CD8-positive, alpha-beta memory T cell (primary cell): ENCODE measurements at regions not wholly inside any gene's neighbourhood (a gene's known extent, or its start where the extent isn't known, plus 50 kb on each side); places are given as distances from the start of the nearest gene placed in this dataset.

Experiments
- CTCF ChIA-PET: fragments of 350-600 bp; sonication (Branson Sonifier 250); formaldehyde crosslinking; loops from one replicate; lab custom pipeline; 2021; ENCODE audit warnings: antibody characterized with exemption; lab: Charles Lee
- POLR2A ChIA-PET: fragments of 350-600 bp; sonication (Branson Sonifier 250); formaldehyde crosslinking; loops from one replicate; lab custom pipeline; 2021; ENCODE audit warnings: antibody characterized with exemption; lab: Charles Lee
- DNase-seq, 5 donors: peaks; one replicate each; pipeline versions ENCODE4 v3.0.0 to v3.0.0-alpha.2; 2020 to 2022; ENCODE audit warnings: mixed read lengths in 1 of 5
- H3K27ac ChIP-seq: one replicate; pipeline ENCODE4 v1.7.0; 2013; ENCODE audit warnings: low read depth, mild to moderate bottlenecking, low read length, moderate library complexity
- H3K27me3 ChIP-seq: 2 replicates; pipeline ENCODE4 v1.7.0; 2013; ENCODE audit warnings: low read length, mild to moderate bottlenecking; ENCODE audit not compliant: insufficient read depth, poor library complexity, severe bottlenecking
- H3K36me3 ChIP-seq: 2 replicates; pipeline ENCODE4 v1.7.0; 2013; ENCODE audit warnings: mild to moderate bottlenecking, low read length, moderate library complexity; ENCODE audit not compliant: insufficient read depth
- H3K4me1 ChIP-seq: 2 replicates; pipeline ENCODE4 v1.7.0; 2013; ENCODE audit warnings: mild to moderate bottlenecking, low read length, moderate library complexity; ENCODE audit not compliant: insufficient read depth
- H3K4me3 ChIP-seq: 2 replicates; pipeline ENCODE4 v1.7.0; 2013; ENCODE audit warnings: mild to moderate bottlenecking, low read length
- H3K9me3 ChIP-seq: 2 replicates; pipeline ENCODE4 v1.7.0; 2013; ENCODE audit warnings: mild to moderate bottlenecking, low read length
- H3K27ac Mint-ChIP-seq, 8 donors: one replicate each; pipeline ENCODE4 v1.8.0; 2020 to 2021; ENCODE audit warnings: mixed read lengths in 8 of 8, mild to moderate bottlenecking in 6 of 8, inconsistent platforms in 3 of 8, moderate library complexity in 3 of 8
- H3K27me3 Mint-ChIP-seq, 2 donors: one replicate each; pipeline ENCODE4 v1.8.0; 2020 to 2021; ENCODE audit warnings: mixed read lengths in 2 of 2, mild to moderate bottlenecking in 1 of 2, moderate library complexity in 1 of 2
- H3K36me3 Mint-ChIP-seq, 3 donors: one replicate each; pipeline ENCODE4 v1.8.0; 2020 to 2021; ENCODE audit warnings: mixed read lengths in 3 of 3, inconsistent platforms in 1 of 3, mild to moderate bottlenecking in 1 of 3
- H3K4me1 Mint-ChIP-seq, 3 donors: one replicate each; pipeline ENCODE4 v1.8.0; 2020 to 2021; ENCODE audit warnings: mixed read lengths in 3 of 3, inconsistent platforms in 1 of 3, mild to moderate bottlenecking in 1 of 3
- H3K4me3 Mint-ChIP-seq, 7 donors: one replicate each; pipeline ENCODE4 v1.8.0; 2020 to 2021; ENCODE audit warnings: mixed read lengths in 7 of 7, mild to moderate bottlenecking in 6 of 7, moderate library complexity in 4 of 7, inconsistent platforms in 2 of 7
- H3K9me3 Mint-ChIP-seq, 5 donors: one replicate each; pipeline ENCODE4 v1.8.0; 2020 to 2022; ENCODE audit warnings: mixed read lengths in 5 of 5, mild to moderate bottlenecking in 3 of 5, moderate library complexity in 2 of 5, inconsistent platforms in 1 of 5

DNA sequence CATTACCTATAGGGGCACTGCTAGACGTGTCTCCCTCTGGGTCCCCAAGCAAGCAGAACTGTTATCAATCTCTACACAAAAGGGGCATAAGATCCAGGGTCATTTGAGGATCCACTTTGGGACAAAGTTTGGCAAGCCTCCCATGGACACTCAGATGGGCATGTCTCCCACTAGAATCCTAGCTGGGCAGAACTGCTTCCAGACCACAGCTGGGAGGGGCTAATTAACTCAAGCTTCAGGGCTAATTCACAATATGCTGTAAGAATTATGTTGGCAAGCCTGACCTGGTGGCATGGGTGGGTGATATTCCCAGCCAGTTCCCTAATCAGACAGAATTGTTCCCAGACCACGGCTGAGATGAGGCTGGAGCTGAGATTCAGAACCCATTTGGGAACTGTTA, 738.4 kb upstream of the FZD8 start:
- no peaks in the 10 kb centered on the region for H3K4me1 ChIP-seq
- Mint-ChIP-seq H3K9me3 (peaks cover 2 to 16% (median 7%) of the 10 kb centered on the region in 5 donors), H3K4me1 (no peaks in the 10 kb centered on the region), H3K27me3 (no peaks in the 10 kb centered on the region), H3K4me3 (no peak overlapping the region), H3K36me3 (no peaks in the 10 kb centered on the region), H3K27ac (no peak overlapping the region)
- CTCF ChIA-PET: no interaction called here
- no peak overlapping the region for H3K27ac ChIP-seq
- no peaks in the 10 kb centered on the region for H3K27me3 ChIP-seq
- POLR2A ChIA-PET: no interaction called here
- no peaks in the 10 kb centered on the region for H3K9me3 ChIP-seq
- no peak for DNase-seq
- no peaks in the 10 kb centered on the region for H3K36me3 ChIP-seq
- no peak overlapping the region for H3K4me3 ChIP-seq

DNA sequence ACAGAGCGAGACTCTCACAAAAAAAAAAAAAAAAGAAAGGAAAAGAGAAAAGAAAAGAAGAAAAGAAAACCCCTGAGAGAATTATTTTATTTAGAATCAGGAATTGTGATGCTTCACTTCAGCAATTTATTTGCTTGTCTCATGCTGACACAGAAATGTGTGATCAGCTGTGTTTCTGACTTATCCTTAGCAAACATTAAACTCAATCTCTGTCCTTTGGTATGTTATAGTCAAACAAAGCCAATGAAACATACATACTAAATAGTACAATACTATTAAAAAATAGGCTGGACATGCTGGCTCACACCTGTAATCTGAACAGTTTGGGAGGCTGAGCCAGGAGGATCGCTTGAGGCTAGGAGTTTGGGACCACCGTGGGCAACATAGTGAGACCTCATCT, 733.0 kb upstream of the FZD8 start:
- no peaks in the 10 kb centered on the region for H3K36me3 ChIP-seq
- no peaks in the 10 kb centered on the region for H3K4me1 ChIP-seq
- Mint-ChIP-seq H3K9me3 (peaks cover 3 to 32% (median 10%) of the 10 kb centered on the region in 5 donors), H3K27me3 (no peaks in the 10 kb centered on the region), H3K4me3 (no peak overlapping the region), H3K36me3 (no peaks in the 10 kb centered on the region), H3K4me1 (no peaks in the 10 kb centered on the region), H3K27ac (no peak overlapping the region)
- no peaks in the 10 kb centered on the region for H3K9me3 ChIP-seq
- H3K27ac ChIP-seq: no peak overlapping the region
- DNase-seq: no peak
- H3K4me3 ChIP-seq: no peak overlapping the region
- POLR2A ChIA-PET: no interaction called here
- no peaks in the 10 kb centered on the region for H3K27me3 ChIP-seq
- CTCF ChIA-PET: no interaction called here

- Mint-ChIP-seq H3K4me3 (no peak overlapping the region), H3K4me1 (no peaks in the 10 kb centered on the region), H3K27ac (no peak overlapping the region), H3K9me3 (peaks cover 3 to 28% (median 6%) of the 10 kb centered on the region in 5 donors), H3K27me3 (no peaks in the 10 kb centered on the region), H3K36me3 (no peaks in the 10 kb centered on the region)
- no peaks in the 10 kb centered on the region for H3K4me1 ChIP-seq
- H3K36me3 ChIP-seq: no peaks in the 10 kb centered on the region
- no peak overlapping the region for H3K27ac ChIP-seq
- DNase-seq: no peak
- no peak overlapping the region for H3K4me3 ChIP-seq
- H3K27me3 ChIP-seq: no peaks in the 10 kb centered on the region
- H3K9me3 ChIP-seq: no peaks in the 10 kb centered on the region
- CTCF ChIA-PET: no interaction called here
- POLR2A ChIA-PET: no interaction called here
Measured at GRCh38 chr10:36373424-36374096, 731.5 kb upstream of the FZD8 start.

DNA sequence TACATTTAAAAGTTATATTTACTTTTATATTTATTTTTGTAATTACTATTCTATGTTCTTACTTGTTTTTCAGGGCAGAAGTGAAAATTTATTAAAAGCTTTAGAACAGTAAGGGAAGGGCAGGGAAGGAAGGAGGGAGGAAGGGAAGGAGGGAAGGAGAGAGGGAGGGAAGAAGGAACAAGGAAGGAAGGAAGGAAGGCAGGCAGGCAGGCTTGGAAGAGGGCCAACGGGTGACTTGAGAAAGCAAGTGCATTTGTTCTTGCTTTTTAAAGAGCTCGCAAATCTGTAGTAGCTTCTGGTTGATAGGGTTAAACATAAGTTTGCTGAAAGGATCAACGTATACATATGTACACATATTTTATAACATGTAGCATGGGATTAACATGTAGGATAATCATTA, 725.3 kb upstream of the FZD8 start:
- Mint-ChIP-seq H3K36me3 (no peaks in the 10 kb centered on the region), H3K27ac (no peak overlapping the region), H3K4me1 (no peaks in the 10 kb centered on the region), H3K27me3 (no peaks in the 10 kb centered on the region), H3K4me3 (no peak overlapping the region), H3K9me3 (peaks cover 0 to 17% (median 7%) of the 10 kb centered on the region in 5 donors)
- ChIA-PET CTCF (no interaction called here), POLR2A (no interaction called here)
- Histone ChIP-seq H3K27ac (no peak overlapping the region), H3K27me3 (no peaks in the 10 kb centered on the region), H3K4me3 (no peak overlapping the region), H3K4me1 (no peaks in the 10 kb centered on the region), H3K9me3 (no peaks in the 10 kb centered on the region), H3K36me3 (no peaks in the 10 kb centered on the region)
- no peak for DNase-seq

DNA sequence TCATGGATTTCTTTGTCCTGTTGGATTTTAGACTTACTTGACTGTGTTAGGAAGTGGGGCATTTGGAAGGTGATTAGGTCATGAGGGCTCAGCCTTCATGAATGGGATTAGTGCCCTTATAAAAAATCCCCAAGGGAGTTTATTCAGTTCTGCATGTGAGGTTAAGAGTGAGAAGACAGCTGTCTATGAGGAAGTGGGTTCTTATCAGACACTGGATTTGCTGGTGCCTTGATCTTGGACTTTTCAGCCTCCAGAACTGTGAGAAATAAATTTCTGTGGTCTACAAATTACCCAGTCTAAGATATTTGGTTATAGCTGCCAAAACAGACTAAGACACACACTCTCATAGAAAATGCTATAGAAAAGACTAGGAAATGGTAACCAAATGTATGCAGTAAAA, 724.7 kb upstream of the FZD8 start:
- Mint-ChIP-seq H3K9me3 (peaks cover 0 to 17% (median 6%) of the 10 kb centered on the region in 5 donors), H3K27ac (no peak overlapping the region), H3K27me3 (no peaks in the 10 kb centered on the region), H3K4me1 (no peaks in the 10 kb centered on the region), H3K4me3 (no peak overlapping the region), H3K36me3 (no peaks in the 10 kb centered on the region)
- no peaks in the 10 kb centered on the region for H3K4me1 ChIP-seq
- no peak overlapping the region for H3K27ac ChIP-seq
- no peaks in the 10 kb centered on the region for H3K9me3 ChIP-seq
- ChIA-PET POLR2A (no interaction called here), CTCF (no interaction called here)
- no peak for DNase-seq
- no peak overlapping the region for H3K4me3 ChIP-seq
- H3K36me3 ChIP-seq: no peaks in the 10 kb centered on the region
- no peaks in the 10 kb centered on the region for H3K27me3 ChIP-seq

GRCh38 chr10:36366065-36366464, 724.0 kb upstream of the FZD8 start:
- no peaks in the 10 kb centered on the region for H3K4me1 ChIP-seq
- H3K27me3 ChIP-seq: no peaks in the 10 kb centered on the region
- no peaks in the 10 kb centered on the region for H3K9me3 ChIP-seq
- no peak overlapping the region for H3K27ac ChIP-seq
- POLR2A ChIA-PET: no interaction called here
- CTCF ChIA-PET: no interaction called here
- Mint-ChIP-seq H3K4me1 (no peaks in the 10 kb centered on the region), H3K36me3 (no peaks in the 10 kb centered on the region), H3K9me3 (peaks cover 0 to 17% (median 4%) of the 10 kb centered on the region in 5 donors), H3K4me3 (no peak overlapping the region), H3K27ac (no peak overlapping the region), H3K27me3 (no peaks in the 10 kb centered on the region)
- no peak for DNase-seq
- H3K4me3 ChIP-seq: no peak overlapping the region
- H3K36me3 ChIP-seq: no peaks in the 10 kb centered on the region

DNA sequence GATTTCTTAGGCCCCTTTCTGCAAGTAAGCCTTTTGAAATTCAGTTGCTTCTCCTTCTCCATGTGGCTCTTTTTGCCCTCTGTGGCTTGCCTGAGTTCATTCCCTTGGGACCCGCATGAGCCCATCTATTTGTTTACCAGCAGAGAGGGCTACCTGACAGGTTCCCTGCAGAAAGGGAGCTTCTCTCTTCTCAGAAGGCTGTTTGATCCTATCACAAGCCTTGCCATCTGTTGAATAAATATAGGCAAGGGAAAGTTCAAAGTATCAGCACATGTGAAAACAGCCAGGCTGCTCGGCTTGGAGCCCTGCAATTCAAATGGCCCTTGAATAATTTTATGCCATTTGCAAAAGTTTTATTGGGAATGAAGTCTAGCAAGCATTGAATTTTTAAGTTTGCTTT, 720.2 kb upstream of the FZD8 start:
- Mint-ChIP-seq H3K4me1 (no peaks in the 10 kb centered on the region), H3K4me3 (no peak overlapping the region), H3K27me3 (no peaks in the 10 kb centered on the region), H3K9me3 (peaks cover 2 to 12% (median 7%) of the 10 kb centered on the region in 5 donors), H3K36me3 (no peaks in the 10 kb centered on the region), H3K27ac (no peak overlapping the region)
- POLR2A ChIA-PET: no interaction called here
- H3K36me3 ChIP-seq: no peaks in the 10 kb centered on the region
- CTCF ChIA-PET: no interaction called here
- H3K27ac ChIP-seq: no peak overlapping the region
- no peak overlapping the region for H3K4me3 ChIP-seq
- no peaks in the 10 kb centered on the region for H3K4me1 ChIP-seq
- H3K27me3 ChIP-seq: no peaks in the 10 kb centered on the region
- DNase-seq: no peak
- H3K9me3 ChIP-seq: no peaks in the 10 kb centered on the region

DNA sequence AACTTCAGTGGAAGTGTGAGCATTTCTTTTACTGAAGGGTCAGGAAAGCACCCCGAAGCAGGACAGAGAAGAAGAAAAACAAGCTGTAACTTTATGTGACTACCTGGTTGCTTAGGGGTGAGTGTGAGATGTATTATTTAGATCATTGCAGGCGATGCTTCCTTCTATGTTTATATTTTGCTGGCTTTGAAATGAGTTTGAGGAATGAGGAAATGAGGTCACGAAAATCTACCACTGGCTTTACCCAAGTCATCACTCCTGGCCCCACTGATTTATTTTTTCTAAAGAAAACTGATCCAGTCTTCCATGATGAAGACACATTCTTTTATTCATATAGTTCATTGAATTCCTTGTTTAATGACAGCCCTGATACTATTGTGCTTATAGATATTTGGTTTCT, 716.6 kb upstream of the FZD8 start:
- H3K4me1 ChIP-seq: no peaks in the 10 kb centered on the region
- no peak for DNase-seq
- no peak overlapping the region for H3K27ac ChIP-seq
- H3K27me3 ChIP-seq: no peaks in the 10 kb centered on the region
- Mint-ChIP-seq H3K36me3 (no peaks in the 10 kb centered on the region), H3K9me3 (peaks cover 0 to 12% (median 2%) of the 10 kb centered on the region in 5 donors), H3K27me3 (no peaks in the 10 kb centered on the region), H3K4me1 (no peaks in the 10 kb centered on the region), H3K4me3 (no peak overlapping the region), H3K27ac (no peak overlapping the region)
- CTCF ChIA-PET: no interaction called here
- H3K9me3 ChIP-seq: no peaks in the 10 kb centered on the region
- no peaks in the 10 kb centered on the region for H3K36me3 ChIP-seq
- POLR2A ChIA-PET: no interaction called here
- no peak overlapping the region for H3K4me3 ChIP-seq
